ENCODE measurements at regions not wholly inside any gene's neighbourhood (a gene's known extent, or its start where the extent isn't known, plus 50 kb on each side); places are given as distances from the start of the nearest gene placed in this dataset.
"Not testable (repeated sequence)": the region's sequence is repeated elsewhere in the genome, so short reads cannot be mapped to it uniquely, and the experiment has no call there.

- DNase-seq (no peak), ATAC-seq (no peak)
- H3K4me3 ChIP-seq (ENCODE audit: low read length): no peak overlapping the region
- H3K27ac Mint-ChIP-seq: no peak overlapping the region
- WGBS (ENCODE audit: insufficient coverage): 100% methylated on average over 2 of the region's 2 CpGs
- peaks cover 9% of the 10 kb centered on the region for H3K36me3 Mint-ChIP-seq
- H3K9me3 Mint-ChIP-seq: no peaks in the 10 kb centered on the region
- no peaks in the 10 kb centered on the region for H3K27me3 Mint-ChIP-seq (ENCODE audit: low read depth in 2 of 2)
- H3K36me3 ChIP-seq (ENCODE audit: control insufficient read depth, insufficient read depth, low read length): peaks cover 34% of the 10 kb centered on the region
- TF ChIP-seq CTCF (IDR thresholded peaks at IDR 0.05): no peak
- peaks cover 0 to 4% of the 10 kb centered on the region in 2 donors for H3K4me1 Mint-ChIP-seq
- intact Hi-C loops (cut with micrococcal nuclease): no loop called here
- no peaks in the 10 kb centered on the region for H3K9me3 ChIP-seq (ENCODE audit: control insufficient read depth, insufficient read depth, low read length)
- no peak overlapping the region for H3K4me3 Mint-ChIP-seq
- no peak overlapping the region for H3K27ac ChIP-seq (ENCODE audit: low read length)
- H3K4me1 ChIP-seq (ENCODE audit: control insufficient read depth, insufficient read depth, low read length): no peaks in the 10 kb centered on the region
- H3K27me3 ChIP-seq (ENCODE audit: control insufficient read depth, insufficient read depth, low read length): no peaks in the 10 kb centered on the region
Measured at GRCh38 chr22:22316589-22316988, 72.0 kb downstream of the VPREB1 start.

GRCh38 chr22:22318723-22319465 is 74.3 kb downstream of the VPREB1 start:
- Mint-ChIP-seq H3K27ac (no peak overlapping the region), H3K4me3 (no peak overlapping the region), H3K4me1 (peaks cover 0 to 4% of the 10 kb centered on the region in 2 donors), H3K27me3 (ENCODE audit: low read depth in 2 of 2) (no peaks in the 10 kb centered on the region), H3K9me3 (no peaks in the 10 kb centered on the region), H3K36me3 (peaks cover 9% of the 10 kb centered on the region)
- DNase-seq (no peak), ATAC-seq (no peak)
- WGBS (ENCODE audit: insufficient coverage): 90% methylated on average over 8 of the region's 8 CpGs
- TF ChIP-seq CTCF (IDR thresholded peaks at IDR 0.05): no peak
- Histone ChIP-seq H3K4me3 (ENCODE audit: low read length) (no peak overlapping the region), H3K27ac (ENCODE audit: low read length) (no peak overlapping the region), H3K27me3 (ENCODE audit: control insufficient read depth, insufficient read depth, low read length) (no peaks in the 10 kb centered on the region), H3K4me1 (ENCODE audit: control insufficient read depth, insufficient read depth, low read length) (no peaks in the 10 kb centered on the region), H3K36me3 (ENCODE audit: control insufficient read depth, insufficient read depth, low read length) (peaks cover 34% of the 10 kb centered on the region), H3K9me3 (ENCODE audit: control insufficient read depth, insufficient read depth, low read length) (no peaks in the 10 kb centered on the region)
- intact Hi-C loops (cut with micrococcal nuclease): no loop called here

- intact Hi-C loops (cut with micrococcal nuclease); H3K4me3 Mint-ChIP-seq; H3K4me3 ChIP-seq (ENCODE audit: low read length); H3K27ac ChIP-seq (ENCODE audit: low read length); H3K27me3 Mint-ChIP-seq (ENCODE audit: low read depth in 2 of 2); H3K4me1 Mint-ChIP-seq; H3K9me3 ChIP-seq (ENCODE audit: control insufficient read depth, insufficient read depth, low read length); H3K36me3 Mint-ChIP-seq; H3K27me3 ChIP-seq (ENCODE audit: control insufficient read depth, insufficient read depth, low read length); H3K27ac Mint-ChIP-seq; H3K4me1 ChIP-seq (ENCODE audit: control insufficient read depth, insufficient read depth, low read length); H3K9me3 Mint-ChIP-seq: not testable (repeated sequence)
- 21% methylated on average over 9 of the region's 11 CpGs for WGBS (ENCODE audit: insufficient coverage)
- ATAC-seq (peak; percentile 82 to 95 (median 91)), DNase-seq (peak; percentile 57 to 85)
- TF ChIP-seq CTCF (IDR thresholded peaks at IDR 0.05): peak; percentile 83
- peaks cover 24% of the 10 kb centered on the region for H3K36me3 ChIP-seq (ENCODE audit: control insufficient read depth, insufficient read depth, low read length)
Measured at GRCh38 chr22:22321743-22322611, 77.4 kb downstream of the VPREB1 start.

Measured in natural killer cell (primary cell).